Limb (tissue), 2 donors: ENCODE measurements at regions not wholly inside any gene's neighbourhood (a gene's known extent, or its start where the extent isn't known, plus 50 kb on each side); places are given as distances from the start of the nearest gene placed in this dataset.
A peak's percentile ranks its signal among the peaks of the same experiment; 100 is the strongest.

Experiments used
- DNase-seq, 2 donors: peaks; one replicate each; pipeline ENCODE4 v3.0.0-alpha.2; 2016; ENCODE audit errors: extremely low spot score in 2 of 2

GRCh38 chr10:85195596-85195995 lies 867.2 kb downstream of the CCSER2 start:
- no peak for DNase-seq

GRCh38 chr10:85204814-85205213 lies 876.4 kb downstream of the CCSER2 start:
- no peak for DNase-seq

- no peak for DNase-seq
These were observed 884.1 kb downstream of the CCSER2 start for GRCh38 chr10:85212526-85212925.

- no peak for DNase-seq
These were observed 885.1 kb downstream of the CCSER2 start for GRCh38 chr10:85213493-85213892.

- DNase-seq = no peak
These were observed 893.9 kb downstream of the CCSER2 start for GRCh38 chr10:85222300-85222699.

- no peak for DNase-seq
These were observed 896.1 kb downstream of the CCSER2 start for GRCh38 chr10:85224366-85224940.

- DNase-seq = no peak
These were observed 896.9 kb downstream of the CCSER2 start for GRCh38 chr10:85225311-85225710.

- no peak for DNase-seq
These were observed 898.2 kb downstream of the CCSER2 start for GRCh38 chr10:85226596-85226995.

- DNase-seq = no peak
These were observed 900.3 kb downstream of the CCSER2 start for GRCh38 chr10:85228726-85229125.

GRCh38 chr10:85231534-85232270 lies 903.3 kb downstream of the CCSER2 start:
- DNase-seq = no peak

GRCh38 chr10:85235258-85235657 lies 906.9 kb downstream of the CCSER2 start:
- no peak for DNase-seq

- no peak for DNase-seq
These were observed 910.3 kb downstream of the CCSER2 start for GRCh38 chr10:85238676-85239075.

GRCh38 chr10:85250304-85250703 lies 921.9 kb downstream of the CCSER2 start:
- no peak for DNase-seq

- DNase-seq = no peak
These were observed 928.1 kb downstream of the CCSER2 start for GRCh38 chr10:85256481-85256880.

GRCh38 chr10:85259908-85260307 lies 931.5 kb downstream of the CCSER2 start:
- DNase-seq = no peak

- DNase-seq = no peak
These were observed 934.6 kb downstream of the CCSER2 start for GRCh38 chr10:85262992-85263391.

GRCh38 chr10:85265121-85265520 lies 936.7 kb downstream of the CCSER2 start:
- DNase-seq = no peak

GRCh38 chr10:85266808-85267207 lies 938.4 kb downstream of the CCSER2 start:
- DNase-seq = no peak

- peak in 1 of 2 donors; percentile 35 for DNase-seq
These were observed 951.6 kb downstream of the CCSER2 start for GRCh38 chr10:85280014-85280413.

- DNase-seq = no peak
These were observed 956.7 kb downstream of the CCSER2 start for GRCh38 chr10:85284778-85285770.

GRCh38 chr10:85293483-85293882 lies 965.1 kb downstream of the CCSER2 start:
- no peak for DNase-seq
